Cardiac fibroblast (primary cell): ENCODE measurements at regions not wholly inside any gene's neighbourhood (a gene's known extent, or its start where the extent isn't known, plus 50 kb on each side); places are given as distances from the start of the nearest gene placed in this dataset.
"Not testable (repeated sequence)": the region's sequence is repeated elsewhere in the genome, so short reads cannot be mapped to it uniquely, and the experiment has no call there.

Experiments used
- DNase-seq, 2 donors: peaks; one replicate each; pipeline versions ENCODE4 v3.0.0 to v3.0.0-alpha.2; 2010; ENCODE audit warnings: low read depth in 2 of 2
- H3K4me3 ChIP-seq, 2 donors: replicated peaks in 1 of 2; 1 replicate in 1 of 2; 2 replicates in 1 of 2; pipeline ENCODE4 v1.5.1; 2011; ENCODE audit warnings: low read depth in 2 of 2, low read length in 2 of 2, mild to moderate bottlenecking in 2 of 2, moderate library complexity in 1 of 2
- TF ChIP-seq, protein P1 (sequence below): IDR thresholded peaks from one replicate; pipeline ENCODE4 v1.5.1; 2011; ENCODE audit warnings: low read depth, mild to moderate bottlenecking, low read length, inconsistent platforms

DNA sequence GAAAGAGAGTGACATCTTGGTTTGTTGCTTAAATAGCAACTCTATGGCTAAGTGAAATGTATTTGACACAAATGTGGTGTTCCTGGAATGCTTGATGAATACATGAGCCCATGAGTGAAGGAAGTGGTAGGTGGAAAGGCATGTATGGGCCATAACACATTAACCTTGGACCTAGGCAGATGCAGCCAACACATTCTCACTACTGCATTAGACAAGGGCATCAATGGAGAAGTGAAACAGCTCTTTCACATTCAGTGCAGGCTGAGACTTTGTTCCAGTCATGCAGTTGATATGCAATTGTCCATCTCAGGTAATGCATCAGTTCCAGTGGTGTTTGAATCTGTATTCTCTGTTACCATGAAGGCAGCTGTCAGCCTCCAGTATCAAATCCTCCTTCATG is 133.6 kb downstream of the HS3ST3B1 start:
- TF ChIP-seq, protein P1, sequence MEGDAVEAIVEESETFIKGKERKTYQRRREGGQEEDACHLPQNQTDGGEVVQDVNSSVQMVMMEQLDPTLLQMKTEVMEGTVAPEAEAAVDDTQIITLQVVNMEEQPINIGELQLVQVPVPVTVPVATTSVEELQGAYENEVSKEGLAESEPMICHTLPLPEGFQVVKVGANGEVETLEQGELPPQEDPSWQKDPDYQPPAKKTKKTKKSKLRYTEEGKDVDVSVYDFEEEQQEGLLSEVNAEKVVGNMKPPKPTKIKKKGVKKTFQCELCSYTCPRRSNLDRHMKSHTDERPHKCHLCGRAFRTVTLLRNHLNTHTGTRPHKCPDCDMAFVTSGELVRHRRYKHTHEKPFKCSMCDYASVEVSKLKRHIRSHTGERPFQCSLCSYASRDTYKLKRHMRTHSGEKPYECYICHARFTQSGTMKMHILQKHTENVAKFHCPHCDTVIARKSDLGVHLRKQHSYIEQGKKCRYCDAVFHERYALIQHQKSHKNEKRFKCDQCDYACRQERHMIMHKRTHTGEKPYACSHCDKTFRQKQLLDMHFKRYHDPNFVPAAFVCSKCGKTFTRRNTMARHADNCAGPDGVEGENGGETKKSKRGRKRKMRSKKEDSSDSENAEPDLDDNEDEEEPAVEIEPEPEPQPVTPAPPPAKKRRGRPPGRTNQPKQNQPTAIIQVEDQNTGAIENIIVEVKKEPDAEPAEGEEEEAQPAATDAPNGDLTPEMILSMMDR: no peak
- DNase-seq: no peak

DNA sequence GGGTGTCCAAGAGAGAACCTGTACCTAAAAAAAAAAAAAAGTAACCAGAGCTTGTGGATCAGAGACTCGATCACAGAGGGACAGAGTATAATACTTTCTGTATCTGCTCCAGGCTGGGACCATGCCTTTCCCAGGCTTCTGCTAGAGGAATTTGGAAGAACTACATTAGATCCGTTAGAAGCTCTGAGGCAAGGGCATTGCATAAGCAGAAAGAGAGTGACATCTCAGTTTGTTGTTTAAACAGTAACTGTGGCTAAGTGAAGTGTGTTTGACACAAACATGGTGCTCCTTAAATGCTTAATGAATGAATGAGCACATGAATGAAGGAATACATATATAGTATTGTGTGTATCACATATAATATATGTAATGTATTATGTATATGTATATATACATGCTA is 131.2 kb downstream of the HS3ST3B1 start:
- TF ChIP-seq, protein P1: no peak
- no peak overlapping the region for H3K4me3 ChIP-seq
- DNase-seq: no peak

More for the DNA sequence above, 133.6 kb downstream of the HS3ST3B1 start:
- no peak overlapping the region for H3K4me3 ChIP-seq

DNA sequence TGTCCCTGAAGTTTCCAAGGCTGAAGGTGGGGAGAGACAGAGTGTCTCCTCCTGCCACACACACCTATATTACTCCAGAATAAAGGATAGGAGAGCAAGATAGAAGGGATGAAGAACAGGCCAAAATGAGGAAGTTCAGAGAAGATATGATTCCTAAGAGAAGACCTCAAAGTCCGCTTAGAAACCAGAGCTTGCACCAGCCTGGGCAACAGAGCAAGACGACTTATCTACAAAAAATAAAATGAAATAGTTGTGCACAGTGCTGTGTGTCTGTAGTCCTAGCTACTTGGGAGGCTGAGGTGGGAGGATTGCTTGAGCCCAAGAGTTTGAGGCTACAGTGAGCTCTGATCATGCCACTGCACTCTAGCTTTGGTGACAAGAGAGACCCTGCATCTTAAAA is 128.2 kb downstream of the HS3ST3B1 start:
- DNase-seq: no peak
- TF ChIP-seq, protein P1: no peak
- no peak overlapping the region for H3K4me3 ChIP-seq

DNA sequence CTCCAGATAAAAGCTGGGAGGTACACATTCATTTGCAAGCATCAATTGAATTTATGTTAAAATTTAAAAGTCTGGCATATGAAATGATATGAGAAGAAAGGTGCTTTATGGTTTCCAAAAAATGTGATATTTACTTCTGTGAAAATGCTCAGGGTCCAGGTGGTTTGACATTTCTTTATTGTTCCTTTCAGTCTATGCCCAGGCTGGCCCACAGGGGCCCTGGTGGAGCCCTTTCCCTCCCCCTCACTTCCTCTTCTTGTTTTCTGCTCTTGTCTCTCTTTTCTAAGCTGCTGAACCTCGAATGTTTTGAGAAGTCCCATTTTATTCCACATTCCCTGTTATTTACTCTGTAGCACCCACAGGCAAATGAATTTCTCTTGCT is 127.8 kb downstream of the HS3ST3B1 start:
- TF ChIP-seq, protein P1: no peak
- no peak overlapping the region for H3K4me3 ChIP-seq
- DNase-seq: no peak

DNA sequence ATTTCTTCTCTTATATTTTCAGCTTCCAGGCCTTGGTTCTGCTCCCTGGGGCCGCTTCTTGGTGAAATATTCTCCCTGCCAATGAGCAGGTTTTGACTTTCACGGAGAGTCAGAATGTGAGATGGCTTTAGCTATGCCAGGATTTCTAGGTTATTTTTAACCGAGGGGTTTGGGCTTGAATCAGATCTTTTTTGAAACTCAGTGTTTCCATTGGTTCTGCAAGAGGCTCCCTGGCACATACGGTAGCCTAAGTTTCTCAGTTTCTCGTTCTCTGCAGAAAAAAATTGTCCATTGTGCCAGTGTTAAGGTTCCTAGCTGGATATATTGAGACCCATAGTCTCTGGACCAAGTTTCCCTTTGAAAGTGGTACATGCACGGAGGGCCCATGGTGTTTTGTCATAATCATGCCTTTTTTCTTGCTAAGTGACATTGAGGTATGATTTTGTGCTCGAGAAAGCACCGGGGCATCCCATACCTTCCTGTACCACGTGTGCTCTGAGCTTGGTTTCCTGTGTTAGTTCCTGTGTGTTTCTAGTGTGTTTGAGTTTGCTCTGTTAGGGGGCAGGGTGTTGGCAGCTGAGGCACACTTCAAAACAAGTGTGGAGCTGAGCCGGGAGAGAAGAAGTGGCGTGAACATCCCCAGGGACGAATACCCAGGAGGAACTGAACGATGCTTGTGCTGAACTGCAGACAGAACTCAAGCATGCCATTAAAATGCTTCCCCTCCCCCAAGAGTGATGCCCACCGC is 127.2 kb downstream of the HS3ST3B1 start:
- DNase-seq: no peak
- no peak overlapping the region for H3K4me3 ChIP-seq
- TF ChIP-seq, protein P1: no peak

DNA sequence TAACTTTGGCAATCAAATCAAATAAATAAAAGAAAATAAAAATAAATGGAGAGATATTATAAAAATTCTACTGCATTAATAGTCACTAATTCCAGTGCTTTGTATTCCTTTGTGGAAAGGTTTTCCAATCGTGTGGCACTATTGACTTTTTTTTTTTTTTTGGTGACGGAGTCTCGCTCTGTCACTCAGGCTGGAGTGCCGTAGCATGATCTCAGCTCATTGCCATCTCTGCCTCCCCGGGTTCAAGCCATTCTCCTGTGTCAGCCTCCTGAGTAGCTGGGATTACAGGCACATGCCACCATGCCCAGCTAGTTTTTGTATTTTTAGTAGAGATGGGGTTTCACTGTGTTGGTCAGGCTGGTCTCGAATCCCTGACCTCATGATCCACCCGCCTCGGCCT is 122.3 kb downstream of the HS3ST3B1 start:
- H3K4me3 ChIP-seq, DNase-seq: not testable (repeated sequence)

DNA sequence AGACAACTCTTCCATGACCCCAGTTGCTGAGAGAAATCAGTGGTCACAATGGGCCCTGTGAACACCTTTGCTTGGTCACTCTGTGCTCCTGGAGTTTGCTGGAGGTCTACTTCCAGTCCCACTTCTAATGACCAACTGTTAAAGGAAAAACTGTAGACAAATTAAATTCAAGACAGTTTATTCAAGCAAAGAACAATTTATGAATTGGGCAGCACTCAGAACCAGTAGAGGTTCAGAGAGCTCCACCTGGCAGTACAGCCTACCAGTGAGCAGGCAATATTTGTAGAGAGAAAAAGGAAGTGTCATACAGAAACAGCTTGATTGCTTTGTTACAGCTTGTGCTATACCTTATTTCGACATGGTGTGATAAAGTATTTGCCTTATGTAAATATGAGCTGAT is 116.5 kb downstream of the HS3ST3B1 start:
- H3K4me3 ChIP-seq: no peak overlapping the region
- DNase-seq: no peak
- TF ChIP-seq, protein P1: no peak
